ENCODE measurements at regions not wholly inside any gene's neighbourhood (a gene's known extent, or its start where the extent isn't known, plus 50 kb on each side); places are given as distances from the start of the nearest gene placed in this dataset.
"Not testable (repeated sequence)": the region's sequence is repeated elsewhere in the genome, so short reads cannot be mapped to it uniquely, and the experiment has no call there.

- no peaks in the 10 kb centered on the region for H3K36me3 ChIP-seq (ENCODE audit: control insufficient read depth, insufficient read depth, low read length)
- no peak for FAIRE-seq
- no peak for TF ChIP-seq CTCF (IDR thresholded peaks at IDR 0.05; ENCODE audit: insufficient read depth, low read length, severe bottlenecking)
- DNase-seq (ENCODE audit: low read depth): no peak
- H3K27me3 ChIP-seq (ENCODE audit: control insufficient read depth, insufficient read depth, low read length): no peaks in the 10 kb centered on the region
- H3K4me3 ChIP-seq (ENCODE audit: low read depth, low read length): no peak overlapping the region
These were observed 392.7 kb upstream of the AUTS2 start for GRCh38 chr7:69205581-69205980.

DNA sequence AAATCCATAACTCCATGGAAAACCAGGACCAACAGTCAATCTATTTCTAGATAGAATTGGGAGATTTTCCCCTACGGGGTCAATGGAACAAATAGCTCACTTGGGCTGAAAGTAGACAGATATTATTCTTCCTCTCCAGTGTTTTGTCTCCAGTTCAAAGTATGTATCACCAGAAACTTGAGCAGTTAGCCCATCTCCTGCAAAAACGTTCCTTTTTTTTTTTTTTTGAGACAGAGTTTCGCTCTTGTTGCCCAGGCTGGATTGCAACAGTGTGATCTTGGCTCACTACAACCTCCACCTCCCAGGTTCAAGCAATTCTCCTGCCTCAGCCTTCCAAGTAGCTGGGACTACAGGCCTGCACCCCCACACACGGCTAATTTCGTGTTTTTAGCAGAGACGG lies 390.0 kb upstream of the AUTS2 start:
- Histone ChIP-seq H3K36me3 (ENCODE audit: control insufficient read depth, insufficient read depth, low read length) (no peaks in the 10 kb centered on the region), H3K27me3 (ENCODE audit: control insufficient read depth, insufficient read depth, low read length) (no peaks in the 10 kb centered on the region), H3K4me3 (ENCODE audit: low read depth, low read length) (no peak overlapping the region)
- no peak for TF ChIP-seq CTCF (IDR thresholded peaks at IDR 0.05; ENCODE audit: insufficient read depth, low read length, severe bottlenecking)
- DNase-seq (ENCODE audit: low read depth) (no peak), FAIRE-seq (no peak)

DNA sequence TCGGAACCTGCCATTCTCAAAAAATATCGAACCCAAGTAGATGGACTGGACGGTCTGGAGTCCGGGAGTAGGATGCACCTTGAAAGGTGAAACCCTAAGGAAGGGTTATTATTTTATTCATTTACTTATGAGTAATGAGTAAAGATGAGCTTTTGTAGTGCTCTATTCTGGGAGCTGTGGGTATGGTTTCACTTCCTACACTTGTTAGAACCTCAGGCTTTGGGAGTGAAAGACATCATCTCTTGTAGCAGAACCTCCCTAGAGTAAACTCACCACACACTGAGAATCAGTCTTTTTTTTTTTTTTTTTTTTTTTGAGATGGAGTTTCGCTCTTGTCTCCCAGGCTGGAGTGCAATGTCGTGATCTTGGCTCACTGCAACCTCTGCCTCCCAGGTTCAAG lies 389.4 kb upstream of the AUTS2 start:
- no peak for TF ChIP-seq CTCF (IDR thresholded peaks at IDR 0.05; ENCODE audit: insufficient read depth, low read length, severe bottlenecking)
- Histone ChIP-seq H3K27me3 (ENCODE audit: control insufficient read depth, insufficient read depth, low read length) (no peaks in the 10 kb centered on the region), H3K36me3 (ENCODE audit: control insufficient read depth, insufficient read depth, low read length) (no peaks in the 10 kb centered on the region), H3K4me3 (ENCODE audit: low read depth, low read length) (no peak overlapping the region)
- DNase-seq (ENCODE audit: low read depth) (no peak), FAIRE-seq (no peak)

DNA sequence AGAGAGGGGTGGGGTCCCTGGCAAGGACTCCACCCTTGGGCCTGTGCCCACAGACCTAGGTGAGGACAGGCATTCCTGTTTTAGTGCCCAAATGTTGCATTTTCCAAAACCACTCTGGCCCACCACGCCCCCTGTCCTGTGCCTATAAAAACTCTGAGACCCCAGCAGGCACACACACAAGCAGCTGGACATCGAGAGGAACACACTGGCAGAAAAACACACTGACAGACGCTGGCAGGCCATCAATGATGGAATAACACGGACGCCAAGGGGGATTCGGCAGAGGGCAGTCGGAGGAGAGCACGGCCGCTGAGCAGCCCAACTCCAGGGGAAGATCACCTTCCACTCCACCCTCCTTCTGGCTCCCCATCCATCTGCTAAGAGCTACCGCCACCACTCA lies 386.9 kb upstream of the AUTS2 start:
- DNase-seq (ENCODE audit: low read depth) (no peak), FAIRE-seq (no peak)
- Histone ChIP-seq H3K27me3 (ENCODE audit: control insufficient read depth, insufficient read depth, low read length) (no peaks in the 10 kb centered on the region), H3K36me3 (ENCODE audit: control insufficient read depth, insufficient read depth, low read length) (no peaks in the 10 kb centered on the region), H3K4me3 (ENCODE audit: low read depth, low read length) (no peak overlapping the region)
- TF ChIP-seq CTCF (IDR thresholded peaks at IDR 0.05; ENCODE audit: insufficient read depth, low read length, severe bottlenecking): no peak

- FAIRE-seq (no peak), DNase-seq (ENCODE audit: low read depth) (no peak)
- no peaks in the 10 kb centered on the region for H3K36me3 ChIP-seq (ENCODE audit: control insufficient read depth, insufficient read depth, low read length)
- H3K27me3 ChIP-seq (ENCODE audit: control insufficient read depth, insufficient read depth, low read length): no peaks in the 10 kb centered on the region
- TF ChIP-seq CTCF (IDR thresholded peaks at IDR 0.05; ENCODE audit: insufficient read depth, low read length, severe bottlenecking): no peak
- H3K4me3 ChIP-seq (ENCODE audit: low read depth, low read length): no peak overlapping the region
These were observed 386.5 kb upstream of the AUTS2 start for GRCh38 chr7:69211739-69212138.

- no peaks in the 10 kb centered on the region for H3K27me3 ChIP-seq (ENCODE audit: control insufficient read depth, insufficient read depth, low read length)
- no peak overlapping the region for H3K4me3 ChIP-seq (ENCODE audit: low read depth, low read length)
- no peak for TF ChIP-seq CTCF (IDR thresholded peaks at IDR 0.05; ENCODE audit: insufficient read depth, low read length, severe bottlenecking)
- H3K36me3 ChIP-seq (ENCODE audit: control insufficient read depth, insufficient read depth, low read length): no peaks in the 10 kb centered on the region
- FAIRE-seq: no peak
- no peak for DNase-seq (ENCODE audit: low read depth)
These were observed 384.4 kb upstream of the AUTS2 start for GRCh38 chr7:69213878-69214277.

GRCh38 chr7:69215516-69215915 lies 382.8 kb upstream of the AUTS2 start:
- FAIRE-seq; H3K27me3 ChIP-seq (ENCODE audit: control insufficient read depth, insufficient read depth, low read length); DNase-seq (ENCODE audit: low read depth); H3K36me3 ChIP-seq (ENCODE audit: control insufficient read depth, insufficient read depth, low read length); H3K4me3 ChIP-seq (ENCODE audit: low read depth, low read length): not testable (repeated sequence)
